GM23338 (cell line): ENCODE measurements at regions not wholly inside any gene's neighbourhood (a gene's known extent, or its start where the extent isn't known, plus 50 kb on each side); places are given as distances from the start of the nearest gene placed in this dataset.

Experiments
- ATAC-seq: fragments of 200-7000 bp; cut with Tn5 transposase; 3 replicates; pipeline ENCODE4 v1.9.1; 2020
- DNase-seq: peaks from one replicate; pipeline ENCODE4 v3.0.0-alpha.2; 2015; ENCODE audit warnings: low spot score
- H2AFZ ChIP-seq: fragments of 200-600 bp; sonication (generic); 2 replicates; pipeline ENCODE4 v1.8.0; 2016; ENCODE audit warnings: antibody characterized with exemption, mild to moderate bottlenecking, moderate library complexity
- H3F3A ChIP-seq: fragments of 200-600 bp; sonication (generic); replicated peaks from 2 replicates; pipeline ENCODE4 v1.8.0; 2017; ENCODE audit warnings: antibody characterized with exemption, mixed run types, low read depth
- H3K27ac ChIP-seq: fragments of 200-600 bp; sonication (generic); 2 replicates; pipeline ENCODE4 v1.6.1; 2016; ENCODE audit warnings: low read depth
- H3K27me3 ChIP-seq: fragments of 200-600 bp; sonication (generic); 2 replicates; pipeline ENCODE4 v1.8.0; 2016; ENCODE audit warnings: mild to moderate bottlenecking, mixed run types, moderate library complexity; ENCODE audit not compliant: insufficient read depth
- H3K36me3 ChIP-seq: fragments of 200-600 bp; sonication (generic); 2 replicates; pipeline ENCODE4 v1.8.0; 2016; ENCODE audit warnings: mild to moderate bottlenecking; ENCODE audit not compliant: insufficient read depth
- H3K4me1 ChIP-seq: fragments of 200-600 bp; sonication (generic); 2 replicates; pipeline ENCODE4 v1.8.0; 2016; ENCODE audit warnings: mild to moderate bottlenecking, moderate library complexity; ENCODE audit not compliant: insufficient read depth
- H3K4me2 ChIP-seq: fragments of 200-600 bp; sonication (generic); 2 replicates; pipeline ENCODE4 v1.7.1; 2017; ENCODE audit warnings: mixed run types
- H3K4me3 ChIP-seq: fragments of 200-600 bp; sonication (generic); 2 replicates; pipeline ENCODE4 v1.6.1; 2016; ENCODE audit warnings: mixed run types
- H3K79me2 ChIP-seq: fragments of 200-600 bp; sonication (generic); replicated peaks from 2 replicates; pipeline ENCODE4 v1.8.0; 2017; ENCODE audit warnings: mild to moderate bottlenecking; ENCODE audit not compliant: insufficient read depth
- H3K9me2 ChIP-seq: fragments of 200-600 bp; sonication (generic); 2 replicates; pipeline ENCODE4 v1.8.0; 2017; ENCODE audit not compliant: insufficient read depth
- H4K20me1 ChIP-seq: fragments of 200-600 bp; sonication (generic); replicated peaks from 2 replicates; pipeline ENCODE4 v1.8.0; 2017; ENCODE audit warnings: mild to moderate bottlenecking; ENCODE audit not compliant: insufficient read depth
- H3K27ac Mint-ChIP-seq: 2 replicates; pipeline ENCODE4 v1.8.0; 2020; ENCODE audit warnings: inconsistent platforms, mild to moderate bottlenecking, moderate library complexity, mixed read lengths
- H3K27me3 Mint-ChIP-seq: 3 replicates; pipeline ENCODE4 v1.8.0; 2022; ENCODE audit warnings: low read depth, mild to moderate bottlenecking, moderate library complexity, mixed read lengths, inconsistent platforms; ENCODE audit not compliant: insufficient read depth, poor library complexity
- H3K36me3 Mint-ChIP-seq: 3 replicates; pipeline ENCODE4 v1.8.0; 2021; ENCODE audit warnings: low read depth, mild to moderate bottlenecking, inconsistent platforms, moderate library complexity, mixed read lengths
- H3K4me1 Mint-ChIP-seq: 3 replicates; pipeline ENCODE4 v1.8.0; 2020; ENCODE audit warnings: mild to moderate bottlenecking, inconsistent platforms, mixed read lengths
- H3K4me3 Mint-ChIP-seq: 3 replicates; pipeline ENCODE4 v1.8.0; 2021; ENCODE audit warnings: moderate library complexity, mild to moderate bottlenecking, inconsistent platforms, mixed read lengths
- H3K9me3 Mint-ChIP-seq: 3 replicates; pipeline ENCODE4 v1.8.0; 2020; ENCODE audit warnings: moderate library complexity, mild to moderate bottlenecking, inconsistent platforms, mixed read lengths
- EZH2phosphoT487 ChIP-seq: fragments of 200-600 bp; sonication (generic); IDR thresholded peaks from one replicate; pipeline ENCODE4 v1.8.1; 2018; ENCODE audit warnings: antibody characterized with exemption; ENCODE audit not compliant: unreplicated experiment
- POLR2AphosphoS5 ChIP-seq: IDR thresholded peaks from 2 replicates; pipeline ENCODE4 v1.6.1; 2016; ENCODE audit warnings: antibody characterized with exemption, low read depth
- STAT1 ChIP-seq: IDR thresholded peaks from one replicate; pipeline ENCODE4 v1.6.1; 2016; ENCODE audit warnings: antibody characterized with exemption; ENCODE audit not compliant: unreplicated experiment
- ZNF114 ChIP-seq: fragments of 250-450 bp; sonication (Bioruptor Pico); IDR thresholded peaks from 2 replicates; pipeline ENCODE4 v1.5.0; 2020; ENCODE audit warnings: mild to moderate bottlenecking, moderate library complexity
- ZNF331 ChIP-seq: fragments of 250-450 bp; sonication (Bioruptor Pico); IDR thresholded peaks from 2 replicates; pipeline ENCODE4 v1.5.0; 2020; ENCODE audit warnings: low read depth, mild to moderate bottlenecking, moderate library complexity
- TF ChIP-seq, protein P1 (sequence below), 2 experiments: fragments of 200-600 bp in 1 of 2; sonication (generic) in 1 of 2; conservative IDR thresholded peaks; 2 replicates each; pipeline versions ENCODE4 v1.5.1 to v1.6.1; 2016 to 2017; ENCODE audit warnings: antibody characterized with exemption in 2 of 2, low read depth in 2 of 2, mild to moderate bottlenecking in 2 of 2, moderate library complexity in 1 of 2
- TF ChIP-seq, protein P2 (sequence below): IDR thresholded peaks from 2 replicates; pipeline ENCODE4 v1.6.1; 2016; ENCODE audit warnings: antibody characterized with exemption
- TF ChIP-seq, protein P3 (sequence below): fragments of 250-450 bp; sonication (Bioruptor Pico); IDR thresholded peaks from 2 replicates; pipeline ENCODE4 v1.5.0; 2020; ENCODE audit warnings: mild to moderate bottlenecking, moderate library complexity
- TF ChIP-seq, protein P4 (sequence below): IDR thresholded peaks from one replicate; pipeline ENCODE4 v1.6.1; 2018; ENCODE audit warnings: antibody characterized with exemption; ENCODE audit not compliant: unreplicated experiment

DNA sequence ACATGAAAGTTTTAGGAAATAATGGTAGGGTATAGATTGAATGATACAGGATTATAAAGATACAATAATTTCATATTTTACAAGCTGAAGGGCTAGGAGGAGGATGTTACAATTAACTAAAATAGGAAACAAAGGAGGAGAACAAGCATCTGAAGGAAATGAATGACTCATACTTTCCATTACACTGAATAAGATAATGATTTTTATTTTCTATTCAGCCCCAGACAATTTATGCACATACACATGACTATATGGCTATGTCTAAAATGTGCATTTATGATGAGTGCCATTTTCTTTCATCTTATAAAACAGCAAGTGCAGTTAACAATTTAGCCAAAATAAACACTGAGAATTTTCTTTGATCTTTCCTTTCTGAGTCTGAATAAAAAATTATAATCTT lies 994.6 kb upstream of the ADGRB3 start:
- H3K9me2 ChIP-seq = no peaks in the 10 kb centered on the region
- no peak for DNase-seq
- H3K27me3 ChIP-seq = no peaks in the 10 kb centered on the region
- Mint-ChIP-seq H3K4me1 (no peaks in the 10 kb centered on the region), H3K4me3 (no peak overlapping the region), H3K27ac (no peak overlapping the region), H3K9me3 (no peaks in the 10 kb centered on the region; the same call in 2 of the 3 replicates), H3K36me3 (no peaks in the 10 kb centered on the region), H3K27me3 (no peaks in the 10 kb centered on the region)
- ATAC-seq = no peak
- TF ChIP-seq, protein P1, sequence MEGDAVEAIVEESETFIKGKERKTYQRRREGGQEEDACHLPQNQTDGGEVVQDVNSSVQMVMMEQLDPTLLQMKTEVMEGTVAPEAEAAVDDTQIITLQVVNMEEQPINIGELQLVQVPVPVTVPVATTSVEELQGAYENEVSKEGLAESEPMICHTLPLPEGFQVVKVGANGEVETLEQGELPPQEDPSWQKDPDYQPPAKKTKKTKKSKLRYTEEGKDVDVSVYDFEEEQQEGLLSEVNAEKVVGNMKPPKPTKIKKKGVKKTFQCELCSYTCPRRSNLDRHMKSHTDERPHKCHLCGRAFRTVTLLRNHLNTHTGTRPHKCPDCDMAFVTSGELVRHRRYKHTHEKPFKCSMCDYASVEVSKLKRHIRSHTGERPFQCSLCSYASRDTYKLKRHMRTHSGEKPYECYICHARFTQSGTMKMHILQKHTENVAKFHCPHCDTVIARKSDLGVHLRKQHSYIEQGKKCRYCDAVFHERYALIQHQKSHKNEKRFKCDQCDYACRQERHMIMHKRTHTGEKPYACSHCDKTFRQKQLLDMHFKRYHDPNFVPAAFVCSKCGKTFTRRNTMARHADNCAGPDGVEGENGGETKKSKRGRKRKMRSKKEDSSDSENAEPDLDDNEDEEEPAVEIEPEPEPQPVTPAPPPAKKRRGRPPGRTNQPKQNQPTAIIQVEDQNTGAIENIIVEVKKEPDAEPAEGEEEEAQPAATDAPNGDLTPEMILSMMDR (conservative IDR thresholded peaks at IDR 0.05; ENCODE audit: low read depth in 2 of 2) = no peak
- TF ChIP-seq, protein P2, sequence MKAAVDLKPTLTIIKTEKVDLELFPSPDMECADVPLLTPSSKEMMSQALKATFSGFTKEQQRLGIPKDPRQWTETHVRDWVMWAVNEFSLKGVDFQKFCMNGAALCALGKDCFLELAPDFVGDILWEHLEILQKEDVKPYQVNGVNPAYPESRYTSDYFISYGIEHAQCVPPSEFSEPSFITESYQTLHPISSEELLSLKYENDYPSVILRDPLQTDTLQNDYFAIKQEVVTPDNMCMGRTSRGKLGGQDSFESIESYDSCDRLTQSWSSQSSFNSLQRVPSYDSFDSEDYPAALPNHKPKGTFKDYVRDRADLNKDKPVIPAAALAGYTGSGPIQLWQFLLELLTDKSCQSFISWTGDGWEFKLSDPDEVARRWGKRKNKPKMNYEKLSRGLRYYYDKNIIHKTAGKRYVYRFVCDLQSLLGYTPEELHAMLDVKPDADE = no peak
- TF ChIP-seq ZNF114 (CRISPR knock-in tag) (no peak), POLR2AphosphoS5 (no peak), STAT1 (no peak), EZH2phosphoT487 (no peak), ZNF331 (no peak)
- TF ChIP-seq, protein P3, sequence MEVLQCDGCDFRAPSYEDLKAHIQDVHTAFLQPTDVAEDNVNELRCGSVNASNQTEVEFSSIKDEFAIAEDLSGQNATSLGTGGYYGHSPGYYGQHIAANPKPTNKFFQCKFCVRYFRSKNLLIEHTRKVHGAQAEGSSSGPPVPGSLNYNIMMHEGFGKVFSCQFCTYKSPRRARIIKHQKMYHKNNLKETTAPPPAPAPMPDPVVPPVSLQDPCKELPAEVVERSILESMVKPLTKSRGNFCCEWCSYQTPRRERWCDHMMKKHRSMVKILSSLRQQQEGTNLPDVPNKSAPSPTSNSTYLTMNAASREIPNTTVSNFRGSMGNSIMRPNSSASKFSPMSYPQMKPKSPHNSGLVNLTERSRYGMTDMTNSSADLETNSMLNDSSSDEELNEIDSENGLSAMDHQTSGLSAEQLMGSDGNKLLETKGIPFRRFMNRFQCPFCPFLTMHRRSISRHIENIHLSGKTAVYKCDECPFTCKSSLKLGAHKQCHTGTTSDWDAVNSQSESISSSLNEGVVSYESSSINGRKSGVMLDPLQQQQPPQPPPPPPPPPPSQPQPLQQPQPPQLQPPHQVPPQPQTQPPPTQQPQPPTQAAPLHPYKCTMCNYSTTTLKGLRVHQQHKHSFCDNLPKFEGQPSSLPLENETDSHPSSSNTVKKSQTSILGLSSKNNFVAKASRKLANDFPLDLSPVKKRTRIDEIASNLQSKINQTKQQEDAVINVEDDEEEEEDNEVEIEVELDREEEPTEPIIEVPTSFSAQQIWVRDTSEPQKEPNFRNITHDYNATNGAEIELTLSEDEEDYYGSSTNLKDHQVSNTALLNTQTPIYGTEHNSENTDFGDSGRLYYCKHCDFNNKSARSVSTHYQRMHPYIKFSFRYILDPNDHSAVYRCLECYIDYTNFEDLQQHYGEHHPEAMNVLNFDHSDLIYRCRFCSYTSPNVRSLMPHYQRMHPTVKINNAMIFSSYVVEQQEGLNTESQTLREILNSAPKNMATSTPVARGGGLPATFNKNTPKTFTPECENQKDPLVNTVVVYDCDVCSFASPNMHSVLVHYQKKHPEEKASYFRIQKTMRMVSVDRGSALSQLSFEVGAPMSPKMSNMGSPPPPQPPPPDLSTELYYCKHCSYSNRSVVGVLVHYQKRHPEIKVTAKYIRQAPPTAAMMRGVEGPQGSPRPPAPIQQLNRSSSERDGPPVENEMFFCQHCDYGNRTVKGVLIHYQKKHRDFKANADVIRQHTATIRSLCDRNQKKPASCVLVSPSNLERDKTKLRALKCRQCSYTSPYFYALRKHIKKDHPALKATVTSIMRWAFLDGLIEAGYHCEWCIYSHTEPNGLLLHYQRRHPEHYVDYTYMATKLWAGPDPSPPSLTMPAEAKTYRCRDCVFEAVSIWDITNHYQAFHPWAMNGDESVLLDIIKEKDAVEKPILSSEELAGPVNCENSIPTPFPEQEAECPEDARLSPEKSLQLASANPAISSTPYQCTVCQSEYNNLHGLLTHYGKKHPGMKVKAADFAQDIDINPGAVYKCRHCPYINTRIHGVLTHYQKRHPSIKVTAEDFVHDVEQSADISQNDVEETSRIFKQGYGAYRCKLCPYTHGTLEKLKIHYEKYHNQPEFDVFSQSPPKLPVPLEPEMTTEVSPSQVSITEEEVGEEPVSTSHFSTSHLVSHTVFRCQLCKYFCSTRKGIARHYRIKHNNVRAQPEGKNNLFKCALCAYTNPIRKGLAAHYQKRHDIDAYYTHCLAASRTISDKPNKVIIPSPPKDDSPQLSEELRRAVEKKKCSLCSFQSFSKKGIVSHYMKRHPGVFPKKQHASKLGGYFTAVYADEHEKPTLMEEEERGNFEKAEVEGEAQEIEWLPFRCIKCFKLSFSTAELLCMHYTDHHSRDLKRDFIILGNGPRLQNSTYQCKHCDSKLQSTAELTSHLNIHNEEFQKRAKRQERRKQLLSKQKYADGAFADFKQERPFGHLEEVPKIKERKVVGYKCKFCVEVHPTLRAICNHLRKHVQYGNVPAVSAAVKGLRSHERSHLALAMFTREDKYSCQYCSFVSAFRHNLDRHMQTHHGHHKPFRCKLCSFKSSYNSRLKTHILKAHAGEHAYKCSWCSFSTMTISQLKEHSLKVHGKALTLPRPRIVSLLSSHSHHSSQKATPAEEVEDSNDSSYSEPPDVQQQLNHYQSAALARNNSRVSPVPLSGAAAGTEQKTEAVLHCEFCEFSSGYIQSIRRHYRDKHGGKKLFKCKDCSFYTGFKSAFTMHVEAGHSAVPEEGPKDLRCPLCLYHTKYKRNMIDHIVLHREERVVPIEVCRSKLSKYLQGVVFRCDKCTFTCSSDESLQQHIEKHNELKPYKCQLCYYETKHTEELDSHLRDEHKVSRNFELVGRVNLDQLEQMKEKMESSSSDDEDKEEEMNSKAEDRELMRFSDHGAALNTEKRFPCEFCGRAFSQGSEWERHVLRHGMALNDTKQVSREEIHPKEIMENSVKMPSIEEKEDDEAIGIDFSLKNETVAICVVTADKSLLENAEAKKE (CRISPR knock-in tag) = no peak
- TF ChIP-seq, protein P4, sequence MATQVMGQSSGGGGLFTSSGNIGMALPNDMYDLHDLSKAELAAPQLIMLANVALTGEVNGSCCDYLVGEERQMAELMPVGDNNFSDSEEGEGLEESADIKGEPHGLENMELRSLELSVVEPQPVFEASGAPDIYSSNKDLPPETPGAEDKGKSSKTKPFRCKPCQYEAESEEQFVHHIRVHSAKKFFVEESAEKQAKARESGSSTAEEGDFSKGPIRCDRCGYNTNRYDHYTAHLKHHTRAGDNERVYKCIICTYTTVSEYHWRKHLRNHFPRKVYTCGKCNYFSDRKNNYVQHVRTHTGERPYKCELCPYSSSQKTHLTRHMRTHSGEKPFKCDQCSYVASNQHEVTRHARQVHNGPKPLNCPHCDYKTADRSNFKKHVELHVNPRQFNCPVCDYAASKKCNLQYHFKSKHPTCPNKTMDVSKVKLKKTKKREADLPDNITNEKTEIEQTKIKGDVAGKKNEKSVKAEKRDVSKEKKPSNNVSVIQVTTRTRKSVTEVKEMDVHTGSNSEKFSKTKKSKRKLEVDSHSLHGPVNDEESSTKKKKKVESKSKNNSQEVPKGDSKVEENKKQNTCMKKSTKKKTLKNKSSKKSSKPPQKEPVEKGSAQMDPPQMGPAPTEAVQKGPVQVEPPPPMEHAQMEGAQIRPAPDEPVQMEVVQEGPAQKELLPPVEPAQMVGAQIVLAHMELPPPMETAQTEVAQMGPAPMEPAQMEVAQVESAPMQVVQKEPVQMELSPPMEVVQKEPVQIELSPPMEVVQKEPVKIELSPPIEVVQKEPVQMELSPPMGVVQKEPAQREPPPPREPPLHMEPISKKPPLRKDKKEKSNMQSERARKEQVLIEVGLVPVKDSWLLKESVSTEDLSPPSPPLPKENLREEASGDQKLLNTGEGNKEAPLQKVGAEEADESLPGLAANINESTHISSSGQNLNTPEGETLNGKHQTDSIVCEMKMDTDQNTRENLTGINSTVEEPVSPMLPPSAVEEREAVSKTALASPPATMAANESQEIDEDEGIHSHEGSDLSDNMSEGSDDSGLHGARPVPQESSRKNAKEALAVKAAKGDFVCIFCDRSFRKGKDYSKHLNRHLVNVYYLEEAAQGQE = no peak
- H3K4me3 ChIP-seq = no peak overlapping the region
- no peak overlapping the region for H3K27ac ChIP-seq
- no peaks in the 10 kb centered on the region for H4K20me1 ChIP-seq
- no peaks in the 10 kb centered on the region for H3K79me2 ChIP-seq
- no peaks in the 10 kb centered on the region for H3K36me3 ChIP-seq
- H3F3A ChIP-seq = no peaks in the 10 kb centered on the region
- no peak overlapping the region for H2AFZ ChIP-seq
- H3K4me2 ChIP-seq = no peak overlapping the region
- no peaks in the 10 kb centered on the region for H3K4me1 ChIP-seq
